H1 (cell line): ENCODE measurements at regions not wholly inside any gene's neighbourhood (a gene's known extent, or its start where the extent isn't known, plus 50 kb on each side); places are given as distances from the start of the nearest gene placed in this dataset.

Source experiments
- EP300 ChIP-seq, 2 experiments: IDR thresholded peaks; 1 replicate in 1 of 2; 2 replicates in 1 of 2; pipeline ENCODE4 v1.6.1; 2011 to 2012; ENCODE audit warnings: low read depth in 2 of 2, low read length in 2 of 2, mild to moderate bottlenecking in 2 of 2, borderline replicate concordance in 1 of 2, inconsistent platforms in 1 of 2, moderate library complexity in 1 of 2
- KDM1A ChIP-seq: fragments of 200-600, 300-600 bp; sonication (generic); IDR thresholded peaks from 2 replicates; pipeline ENCODE4 v1.7.1; 2016; ENCODE audit warnings: mild to moderate bottlenecking, low read length, borderline replicate concordance
- SP1 ChIP-seq: IDR thresholded peaks from 2 replicates; pipeline ENCODE4 v1.6.1; 2011; ENCODE audit warnings: low read depth, low read length
- SRF ChIP-seq: IDR thresholded peaks from 2 replicates; pipeline ENCODE4 v1.6.1; 2011; ENCODE audit warnings: mild to moderate bottlenecking, low read depth, low read length, moderate library complexity
- TCF12 ChIP-seq: IDR thresholded peaks from 2 replicates; pipeline ENCODE4 v1.6.1; 2011; ENCODE audit warnings: low read depth, mild to moderate bottlenecking, low read length

DNA sequence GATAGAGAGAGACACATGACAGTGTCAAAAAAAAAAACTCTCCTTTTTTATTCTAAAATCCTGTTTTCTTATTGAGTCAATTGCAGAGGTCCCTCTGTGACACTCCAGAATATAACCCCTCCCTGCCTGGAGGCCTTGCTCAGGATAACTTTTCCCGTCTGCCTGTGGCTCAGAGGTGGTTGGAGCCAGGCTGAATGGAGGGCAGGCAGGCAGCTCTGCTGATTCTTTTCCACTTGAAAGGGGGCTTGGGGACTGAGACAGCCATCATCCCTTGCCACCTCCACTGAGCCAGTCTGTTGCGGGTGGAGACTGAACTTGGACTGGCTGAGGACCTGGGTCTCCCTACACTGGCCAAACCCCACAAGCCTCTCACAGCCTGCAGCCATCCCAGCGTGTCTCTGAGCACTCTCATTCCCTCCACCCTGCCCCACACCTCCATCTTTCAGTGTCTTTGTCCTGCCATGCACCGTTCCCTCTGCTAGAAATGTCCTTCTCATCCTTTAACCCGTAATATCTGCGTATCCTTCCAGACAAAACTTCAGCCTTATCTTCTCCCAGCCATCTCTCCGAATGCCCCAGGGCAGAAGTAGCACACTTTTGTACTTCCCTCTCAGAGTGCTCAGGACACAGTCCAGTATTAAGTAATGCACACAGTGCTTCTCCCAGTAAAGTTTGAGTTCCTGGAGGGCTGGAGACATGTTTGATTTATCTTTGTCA lies 139.9 kb downstream of the CHIC2 start (continued):
- TF ChIP-seq SRF (no peak), SP1 (no peak), KDM1A (no peak), TCF12 (no peak), EP300 (IDR thresholded peaks at IDR 0.05; ENCODE audit: borderline replicate concordance in 1 of 2, low read depth in 2 of 2, low read length in 2 of 2) (no peak)
